ENCODE measurements at regions not wholly inside any gene's neighbourhood (a gene's known extent, or its start where the extent isn't known, plus 50 kb on each side); places are given as distances from the start of the nearest gene placed in this dataset.

GRCh38 chr10:131548176-131548575 is 236.7 kb upstream of the TCERG1L start:
- FAIRE-seq (no peak), DNase-seq (ENCODE audit: low read depth, low spot score) (no peak)
- no TSS peak for BruUV-seq (replicated peaks)
- TF ChIP-seq MYC (IDR thresholded peaks at IDR 0.05; ENCODE audit: low read depth, low read length) = no peak
- TF ChIP-seq GATA2 (IDR thresholded peaks at IDR 0.05; ENCODE audit: insufficient read depth, insufficient read length, low read depth, low read length) = no peak
- no peak for TF ChIP-seq CTCF (IDR thresholded peaks at IDR 0.05; ENCODE audit: extremely low read depth in 1 of 2, insufficient read depth in 1 of 2, low read depth in 1 of 2, low read length in 2 of 2)
- TF ChIP-seq POLR2A (IDR thresholded peaks at IDR 0.05; ENCODE audit: low read depth, low read length) = no peak
- no peak for TF ChIP-seq FOS (IDR thresholded peaks at IDR 0.05; ENCODE audit: borderline replicate concordance, insufficient read depth, low read length)
- no peak for TF ChIP-seq MAX (IDR thresholded peaks at IDR 0.05; ENCODE audit: insufficient read depth, insufficient read length)
- TF ChIP-seq POLR2AphosphoS5 (IDR thresholded peaks at IDR 0.05; ENCODE audit: insufficient read depth, low read depth, low read length) = no peak
- no peak for TF ChIP-seq JUN (IDR thresholded peaks at IDR 0.05; ENCODE audit: borderline replicate concordance, insufficient read depth, insufficient read length, low read depth)
- TF ChIP-seq EZH2 (IDR thresholded peaks at IDR 0.05; ENCODE audit: borderline replicate concordance, low read depth, low read length, severe bottlenecking) = no peak
- Histone ChIP-seq H3K9me3 (replicated peaks; ENCODE audit: control insufficient read depth, insufficient read depth, low read length) (peaks cover 2% of the 10 kb centered on the region), H2AFZ (ENCODE audit: low read depth, low read length) (no peak overlapping the region), H3K9me1 (replicated peaks; ENCODE audit: control insufficient read depth, extremely low read depth, insufficient read depth, low read length) (no peaks in the 10 kb centered on the region), H4K20me1 (replicated peaks; ENCODE audit: control insufficient read depth, extremely low read depth, insufficient read depth, low read length) (no peaks in the 10 kb centered on the region), H3K27ac (ENCODE audit: insufficient read depth, low read depth, low read length) (no peak overlapping the region), H3K4me2 (ENCODE audit: insufficient read depth, low read length) (no peak overlapping the region), H3K79me2 (ENCODE audit: control insufficient read depth, insufficient read depth, low read length) (no peaks in the 10 kb centered on the region), H3K4me3 (replicated peaks in 1 of 3; ENCODE audit: insufficient read depth in 1 of 3, low read depth in 1 of 3, low read length in 3 of 3) (no peak overlapping the region), H3K27me3 (ENCODE audit: control insufficient read depth in 2 of 2, insufficient read depth in 2 of 2, low read length in 2 of 2) (no peaks in the 10 kb centered on the region), H3K9ac (replicated peaks; ENCODE audit: extremely low read depth, insufficient read depth, low read length) (no peak overlapping the region), H3K4me1 (ENCODE audit: control insufficient read depth, extremely low read depth, insufficient read depth, low read length) (no peaks in the 10 kb centered on the region), H3K36me3 (ENCODE audit: control insufficient read depth in 2 of 2, extremely low read depth in 1 of 2, insufficient read depth in 2 of 2, low read length in 2 of 2) (no peaks in the 10 kb centered on the region)
- dilution Hi-C loops (cut with MboI; ENCODE audit: extremely low pct_ligation_motif_present, low sequenced_read_pairs) (no loop called here), intact Hi-C loops (cut with micrococcal nuclease) (no loop called here)
- CTCF ChIA-PET = no interaction called here
- POLR2A ChIA-PET = no interaction called here
